Stimulated activated CD4-positive, alpha-beta T cell treated with anti-CD3 and anti-CD28 coated beads, Interleukin-4, amount 100 ng/mL, for 1 hour (primary cell): ENCODE measurements at regions not wholly inside any gene's neighbourhood (a gene's known extent, or its start where the extent isn't known, plus 50 kb on each side); places are given as distances from the start of the nearest gene placed in this dataset.

ENCODE experiments used
- DNase-seq: peaks from one replicate; pipeline ENCODE4 v3.0.0-alpha.2; 2020

GRCh38 chr3:94179059-94179458, 116.2 kb downstream of the NSUN3 start:
- DNase-seq: no peak

DNA sequence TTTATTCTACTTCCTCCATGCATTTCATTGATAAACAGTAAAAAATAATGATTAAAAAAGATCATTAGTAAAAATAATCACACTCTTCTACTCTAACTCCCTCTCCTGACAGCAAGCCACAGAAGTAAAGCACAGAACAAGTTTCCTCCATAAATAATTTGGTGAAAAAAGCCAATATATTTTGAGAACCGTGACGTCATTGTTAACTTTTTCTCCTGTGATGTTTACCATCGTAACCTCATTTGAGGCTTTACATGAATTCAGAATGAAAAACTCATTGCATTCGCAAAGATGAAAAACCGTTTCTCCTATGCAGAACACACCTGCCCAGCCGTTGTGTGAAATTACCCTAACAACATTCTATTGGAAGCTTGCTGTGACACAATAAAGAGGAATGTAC, 120.7 kb downstream of the NSUN3 start:
- DNase-seq: no peak

GRCh38 chr3:94184781-94185180, 121.9 kb downstream of the NSUN3 start:
- no peak for DNase-seq

GRCh38 chr3:94185753-94186152, 122.9 kb downstream of the NSUN3 start:
- DNase-seq: no peak

DNA sequence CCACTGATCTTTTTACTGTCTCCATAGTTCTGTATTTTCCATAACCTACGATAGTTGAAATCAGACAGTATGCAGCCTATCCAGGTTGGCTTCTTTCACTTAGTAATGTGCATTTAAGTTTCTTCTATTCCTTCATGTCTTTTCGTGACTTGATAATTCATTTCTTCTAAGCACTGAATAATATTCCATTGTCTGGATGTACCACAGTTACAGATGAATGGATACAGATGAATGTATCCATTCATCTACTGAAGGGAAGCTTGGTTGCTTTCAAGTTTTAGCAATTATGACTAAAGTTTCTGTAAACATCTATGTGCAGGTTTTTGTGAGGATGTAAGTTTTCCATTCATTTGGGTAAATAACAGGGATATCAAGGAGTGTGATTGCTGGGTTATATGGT, 124.8 kb downstream of the NSUN3 start:
- no peak for DNase-seq

DNA sequence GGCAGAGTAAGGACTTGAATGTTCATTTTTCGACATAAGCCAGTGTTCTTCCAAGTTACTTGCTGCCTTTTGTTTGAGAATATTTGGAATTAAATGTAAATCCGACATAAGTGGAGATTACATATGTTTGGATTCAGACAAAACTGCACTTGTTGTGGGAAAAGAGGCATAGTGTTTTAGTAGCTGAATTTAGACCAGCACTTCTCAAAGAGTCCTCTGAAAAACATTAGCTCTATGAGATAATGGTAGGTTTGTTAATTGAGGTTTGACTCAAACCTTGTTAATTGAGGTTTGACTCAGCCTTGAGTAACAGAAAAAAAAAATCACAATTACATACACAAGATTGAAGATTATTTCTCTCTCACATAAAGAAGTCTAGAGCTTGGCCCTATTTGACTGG, 132.5 kb downstream of the NSUN3 start:
- DNase-seq: no peak

GRCh38 chr3:94206291-94206690, 143.4 kb downstream of the NSUN3 start:
- DNase-seq: no peak

GRCh38 chr3:94210256-94210655, 147.4 kb downstream of the NSUN3 start:
- no peak for DNase-seq

GRCh38 chr3:94217406-94217805, 154.5 kb downstream of the NSUN3 start:
- DNase-seq: no peak

GRCh38 chr3:94220426-94220825, 157.6 kb downstream of the NSUN3 start:
- DNase-seq: no peak

DNA sequence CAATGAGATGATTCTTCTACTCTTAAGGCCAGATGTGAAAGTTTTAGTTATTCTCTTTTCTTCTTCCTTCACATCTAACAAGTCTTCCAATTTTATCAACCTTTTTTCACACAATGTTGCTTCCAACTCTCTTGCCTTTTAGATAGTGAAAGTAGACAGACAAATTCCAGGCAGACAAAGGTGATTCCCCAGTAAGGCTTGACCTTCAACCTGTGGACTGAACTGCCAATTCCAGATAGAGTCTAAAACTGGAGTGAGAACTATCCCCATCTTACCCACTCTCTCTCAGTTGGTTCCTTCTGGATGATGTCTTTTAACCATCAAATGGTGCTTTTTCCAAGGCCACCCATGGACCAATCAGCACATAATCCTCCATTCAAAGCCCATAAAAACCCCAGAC, 159.0 kb downstream of the NSUN3 start:
- no peak for DNase-seq

GRCh38 chr3:94225148-94225865, 162.4 kb downstream of the NSUN3 start:
- no peak for DNase-seq

- DNase-seq: no peak
These were observed 163.2 kb downstream of the NSUN3 start for GRCh38 chr3:94226078-94226477.

GRCh38 chr3:94232921-94233320, 170.1 kb downstream of the NSUN3 start:
- DNase-seq: no peak

GRCh38 chr3:94234177-94234788, 171.4 kb downstream of the NSUN3 start:
- DNase-seq: no peak

- no peak for DNase-seq
These were observed 179.1 kb downstream of the NSUN3 start for GRCh38 chr3:94241986-94242385.

- DNase-seq: no peak
These were observed 183.3 kb downstream of the NSUN3 start for GRCh38 chr3:94246171-94246570.

GRCh38 chr3:94248042-94248441, 185.2 kb downstream of the NSUN3 start:
- no peak for DNase-seq

DNA sequence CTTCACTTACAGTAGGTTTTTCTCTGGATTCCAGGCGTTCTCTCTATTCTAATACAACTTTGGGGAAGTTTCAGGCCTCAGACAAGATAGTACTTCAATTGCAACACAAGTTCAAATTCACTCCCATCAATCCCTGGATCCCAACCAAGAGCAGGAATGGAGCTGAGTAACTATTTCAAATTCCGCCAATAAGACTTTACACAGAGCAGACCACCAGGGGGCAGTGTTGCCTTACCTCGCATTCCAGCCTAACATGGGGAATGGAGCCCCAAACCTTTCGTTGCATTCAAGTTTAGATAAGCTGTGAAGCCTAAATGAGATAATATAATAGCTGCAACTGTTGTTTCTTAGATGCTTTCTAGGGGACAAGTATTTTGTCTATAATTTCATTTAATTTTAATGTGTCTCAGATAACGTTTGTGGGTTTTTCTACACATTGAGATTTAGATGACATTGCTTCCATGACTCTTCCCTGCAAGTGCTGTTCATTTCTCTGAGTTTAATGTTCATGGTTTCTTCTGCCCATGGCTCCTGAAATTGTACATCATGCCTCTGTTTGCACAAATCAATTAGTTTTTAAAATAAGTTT, 186.7 kb downstream of the NSUN3 start:
- DNase-seq: peak; percentile 60

- no peak for DNase-seq
These were observed 188.7 kb downstream of the NSUN3 start for GRCh38 chr3:94251566-94251965.

DNA sequence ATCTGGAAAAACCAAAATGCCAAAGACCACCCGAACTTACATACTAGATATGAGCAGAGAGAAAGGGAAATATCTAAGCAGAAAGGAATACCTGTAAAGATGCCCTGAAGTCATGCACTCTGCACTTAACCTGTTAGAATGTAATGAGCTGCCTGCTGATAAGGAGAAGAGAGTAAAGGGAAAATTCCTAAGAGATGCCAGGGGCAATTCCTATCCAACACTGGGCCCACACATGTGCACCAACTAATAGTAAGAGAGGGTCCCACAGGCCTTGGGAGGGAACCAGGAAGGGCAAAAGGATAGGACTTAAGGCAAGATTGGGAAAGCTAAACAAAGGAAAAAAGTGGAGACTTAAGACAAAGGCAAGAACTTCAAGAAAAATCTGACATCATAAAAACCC, 189.5 kb downstream of the NSUN3 start:
- DNase-seq: no peak

DNA sequence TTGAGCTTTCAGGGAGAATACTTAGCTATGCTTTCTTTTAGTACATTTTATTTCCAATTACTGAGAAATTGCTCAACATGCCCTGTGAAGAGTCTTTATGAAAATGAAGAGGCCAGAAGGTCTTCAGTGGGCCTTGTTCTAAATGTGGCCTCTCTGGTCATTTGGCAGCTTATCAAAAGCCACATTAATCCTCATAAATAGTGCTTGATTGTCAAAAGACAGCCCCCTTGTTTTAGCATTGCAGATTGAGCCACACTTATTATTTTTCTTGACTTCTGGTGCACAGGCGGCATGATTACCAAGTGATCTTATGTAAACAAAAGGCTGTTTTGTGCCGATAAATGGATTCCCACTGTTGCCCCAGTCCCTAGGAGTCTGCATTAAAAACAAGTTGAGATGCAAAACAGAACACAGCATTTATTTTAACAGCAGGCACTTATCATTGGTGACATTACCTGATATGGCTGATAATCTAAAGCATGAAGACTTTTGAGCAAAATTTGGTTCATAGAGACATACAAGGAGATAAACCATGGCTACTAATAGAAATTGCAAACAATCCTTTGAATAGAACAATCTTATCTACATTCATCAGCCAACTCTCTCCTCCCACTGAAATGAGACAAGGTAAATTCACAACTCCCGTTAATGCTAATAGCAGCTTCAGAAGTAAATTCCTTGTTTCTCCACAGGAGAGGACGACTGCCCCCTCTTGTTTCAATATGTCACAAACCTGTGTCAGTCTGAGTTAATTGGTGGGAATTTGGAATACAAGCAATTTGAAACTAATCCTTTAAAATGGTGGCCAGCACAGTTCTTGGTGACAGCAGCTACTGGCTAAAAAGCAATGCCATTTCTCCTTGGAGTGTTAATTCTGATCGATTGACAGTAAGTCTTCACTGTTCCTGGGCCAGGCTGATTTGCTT, 194.3 kb downstream of the NSUN3 start:
- no peak for DNase-seq

DNA sequence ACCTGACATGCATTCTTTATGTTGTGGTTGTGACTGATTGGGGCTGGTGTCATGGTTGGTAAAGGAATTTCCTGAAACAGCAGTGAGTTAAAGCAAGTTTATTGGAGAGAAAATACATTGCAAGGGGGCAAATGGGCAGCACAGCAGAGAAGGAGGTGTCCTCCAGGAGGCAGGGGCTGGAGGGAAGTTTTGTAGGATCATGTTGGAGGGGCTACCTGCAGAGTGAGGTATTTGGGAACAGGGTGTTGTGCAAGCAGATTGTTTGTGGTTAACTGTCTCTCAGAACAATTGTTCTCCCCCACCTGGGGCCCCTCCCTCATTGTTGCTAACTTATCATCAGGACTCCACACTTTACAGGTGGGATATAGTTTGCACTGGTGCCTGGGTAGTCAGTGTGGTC, 196.0 kb downstream of the NSUN3 start:
- DNase-seq: no peak
